Activated CD4-positive, alpha-beta T cell treated with anti-CD3 and anti-CD28 coated beads, Interleukin-2, amount 50 U/mL, for 24 hours (primary cell): ENCODE measurements at regions not wholly inside any gene's neighbourhood (a gene's known extent, or its start where the extent isn't known, plus 50 kb on each side); places are given as distances from the start of the nearest gene placed in this dataset.

Experiments used
- DNase-seq, 2 donors: peaks; one replicate each; pipeline ENCODE4 v3.0.0-alpha.2; 2020; ENCODE audit warnings: low read depth in 1 of 2, low spot score in 1 of 2

DNA sequence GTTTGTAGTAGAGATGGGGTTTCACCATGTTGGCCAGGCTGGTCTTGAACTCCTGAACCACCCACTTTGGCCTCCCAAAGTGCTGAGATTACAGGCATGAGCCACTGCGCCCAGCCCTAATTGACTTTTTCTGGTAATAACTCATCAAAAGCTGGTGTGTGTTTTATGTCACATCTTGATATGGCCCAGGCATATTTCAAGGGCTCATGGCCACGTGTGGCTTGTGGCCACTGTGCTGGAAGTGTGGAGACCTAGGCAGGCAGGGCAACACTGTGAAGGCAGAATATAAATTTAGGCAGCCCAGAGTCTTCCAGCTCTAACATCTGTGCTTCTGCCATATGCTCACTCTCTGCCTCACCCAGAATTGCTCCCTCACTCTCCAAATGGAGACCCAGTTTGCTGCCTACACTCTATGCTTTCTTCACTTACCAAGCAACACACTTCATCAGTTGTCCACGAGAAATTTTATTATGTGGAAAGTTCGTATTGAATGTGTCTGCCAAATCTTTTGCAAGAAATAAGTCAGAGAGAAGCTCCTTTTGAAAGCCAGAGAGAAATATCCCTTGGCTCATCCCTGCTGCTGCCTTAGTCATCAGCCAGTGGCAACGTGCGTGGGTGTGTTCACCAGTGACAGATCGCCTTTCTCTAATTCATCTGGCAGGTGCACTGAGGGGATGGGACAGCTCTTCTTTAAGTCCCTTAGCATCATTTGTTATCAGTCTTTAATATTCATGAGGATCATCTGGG lies 129.4 kb upstream of the CXCR4 start:
- DNase-seq: peak in 1 of 2 donors; percentile 21

DNA sequence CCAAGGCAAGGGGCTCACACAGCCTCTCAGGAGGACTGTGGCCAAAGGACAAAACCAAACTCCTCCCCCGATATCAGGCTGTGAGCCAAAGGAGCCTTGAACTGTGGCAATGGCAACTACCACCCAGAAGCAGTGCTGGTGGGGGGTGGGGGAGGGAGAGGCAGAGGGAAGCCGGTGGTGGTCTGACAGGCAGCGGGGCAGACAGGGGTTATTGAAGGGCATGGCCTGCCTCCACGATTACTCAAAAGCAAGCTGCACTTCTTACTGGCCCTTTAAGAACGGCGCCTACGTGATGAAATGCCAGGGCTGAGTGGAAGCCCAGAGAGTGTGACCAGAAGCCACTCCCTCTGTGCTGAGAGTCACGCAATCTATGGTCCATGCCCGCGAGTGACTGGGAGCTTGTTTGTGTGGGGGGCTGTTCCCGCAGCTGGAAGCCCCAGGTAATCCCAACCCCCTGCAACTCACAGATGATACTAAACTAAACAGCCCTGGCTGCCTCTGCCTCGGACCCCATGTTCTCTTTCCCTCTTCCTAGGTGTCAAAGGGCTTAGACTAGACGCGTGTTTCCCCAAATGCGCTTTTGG lies 128.2 kb upstream of the CXCR4 start:
- no peak for DNase-seq

DNA sequence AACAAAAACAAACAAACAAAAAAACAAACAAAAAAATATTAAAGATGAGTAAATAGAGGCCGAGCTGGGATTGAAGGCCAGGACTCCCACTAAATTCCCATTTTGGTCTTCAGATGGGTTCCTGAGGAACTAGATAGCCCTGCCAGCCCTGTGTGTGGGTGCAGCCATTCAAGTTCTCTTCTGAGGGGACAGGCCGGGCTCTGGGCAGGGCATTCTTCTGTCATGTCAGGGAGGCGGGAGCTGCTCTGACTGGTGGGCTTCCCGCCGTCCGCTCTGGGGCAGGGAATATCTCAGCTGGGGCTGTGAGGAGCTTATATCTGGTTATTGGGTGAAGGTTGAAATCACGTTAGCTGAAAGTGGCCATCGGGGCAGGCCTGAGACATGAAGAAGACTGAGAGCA lies 127.3 kb upstream of the CXCR4 start:
- DNase-seq: no peak

DNA sequence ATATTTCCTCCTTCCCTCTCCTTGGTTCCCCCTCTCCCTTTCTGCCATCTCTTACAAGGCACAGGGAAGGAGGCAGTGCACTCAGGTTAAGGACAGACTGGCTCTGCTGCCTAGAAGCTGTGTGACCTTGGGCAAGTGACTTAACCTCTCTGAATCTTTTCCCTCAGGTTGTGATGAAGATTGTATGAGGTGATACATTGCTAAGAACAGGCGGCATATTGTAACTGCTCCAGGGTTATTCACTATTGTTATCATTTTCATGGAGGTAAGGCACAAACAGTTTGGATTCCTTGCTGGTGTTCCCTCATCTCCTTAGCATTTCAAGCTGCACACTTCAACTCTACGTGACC lies 126.6 kb upstream of the CXCR4 start:
- no peak for DNase-seq

DNA sequence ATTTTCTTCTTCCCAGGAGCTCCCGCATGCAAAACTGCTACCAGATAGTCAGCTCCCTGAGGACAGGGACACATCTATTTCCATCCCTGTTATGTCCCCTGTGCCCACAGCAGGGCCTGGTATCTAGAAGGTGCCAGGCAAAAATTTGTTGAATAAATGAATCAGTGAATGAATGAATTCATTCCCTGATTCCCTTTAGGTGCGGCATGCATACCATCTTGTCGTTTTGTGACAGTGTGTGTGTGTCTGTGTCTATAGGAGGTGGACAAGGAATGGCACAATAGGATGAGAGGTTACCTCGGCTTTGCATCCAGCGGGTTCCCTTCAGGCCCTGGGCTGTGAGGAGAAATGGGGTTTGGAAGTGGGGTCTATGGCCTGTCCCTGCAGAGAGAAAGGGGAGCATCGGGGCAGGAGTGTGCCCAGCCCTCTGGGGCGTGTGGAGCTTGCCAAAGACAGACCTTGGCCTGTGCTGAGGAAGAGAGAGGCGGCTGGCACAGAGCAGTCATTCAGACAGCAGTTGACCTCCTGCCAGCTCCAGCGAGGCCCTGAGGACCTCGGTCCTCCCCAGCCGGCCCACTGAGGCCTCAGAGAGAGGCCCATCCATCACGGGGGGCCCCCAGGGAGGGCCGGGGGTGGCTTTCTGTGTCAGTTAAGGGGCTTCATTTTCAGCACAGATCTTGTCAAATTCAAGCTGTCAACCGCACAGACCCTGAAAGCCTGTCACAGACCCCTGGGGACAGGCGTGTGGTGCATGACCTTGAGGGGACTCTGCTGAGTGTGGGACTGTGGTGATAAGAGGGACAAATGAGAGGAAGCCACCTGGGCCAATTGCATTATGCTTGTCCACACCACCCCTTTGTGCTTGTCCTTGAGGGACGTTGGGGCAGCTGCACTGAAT lies 125.9 kb upstream of the CXCR4 start:
- no peak for DNase-seq

DNA sequence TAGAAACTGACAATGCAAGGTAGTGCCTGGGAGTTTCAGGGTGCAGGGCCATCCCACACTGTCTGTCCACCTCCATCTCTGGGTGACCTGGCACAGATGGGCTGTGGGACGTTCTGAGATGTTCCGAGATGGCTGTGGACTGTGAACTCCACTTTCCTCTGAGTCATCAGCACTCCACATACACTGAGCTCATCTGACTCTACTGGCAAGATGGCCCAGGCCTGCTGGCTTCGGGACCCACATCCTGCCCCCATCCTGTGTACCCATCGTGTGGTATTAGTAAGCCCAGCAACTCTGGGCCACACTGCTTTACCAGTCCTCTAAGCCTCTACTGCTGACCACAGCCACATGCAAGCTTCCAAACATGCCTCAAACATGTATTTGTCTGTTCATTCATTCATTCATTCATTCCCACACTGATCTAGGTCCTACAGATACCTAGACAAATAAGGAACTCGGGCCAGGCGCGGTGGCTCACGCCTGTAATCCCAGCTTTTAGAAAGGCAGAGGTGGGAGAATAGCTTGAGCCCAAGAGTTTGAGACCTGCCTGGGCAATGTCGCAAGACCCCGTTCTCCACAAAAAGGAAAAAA lies 124.8 kb upstream of the CXCR4 start:
- DNase-seq: no peak

DNA sequence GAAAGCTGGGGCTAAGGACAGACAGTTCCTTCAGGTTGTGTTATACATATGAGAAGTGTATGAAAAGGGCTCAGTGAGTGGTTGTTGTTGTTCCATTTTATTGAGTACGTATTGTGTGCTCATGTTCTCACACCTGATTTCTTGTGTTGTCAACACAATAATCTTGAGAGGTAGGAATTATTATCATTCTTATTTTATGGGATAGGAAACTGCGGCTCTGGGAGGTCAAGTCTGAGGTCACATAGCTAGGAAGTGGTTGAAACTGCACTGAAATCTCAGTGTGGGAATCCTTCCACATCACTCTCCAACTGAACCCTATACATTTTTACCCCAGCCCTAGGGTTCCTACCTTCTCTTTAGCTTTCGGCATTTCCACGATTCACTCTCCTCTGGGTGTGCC lies 124.2 kb upstream of the CXCR4 start:
- DNase-seq: no peak

DNA sequence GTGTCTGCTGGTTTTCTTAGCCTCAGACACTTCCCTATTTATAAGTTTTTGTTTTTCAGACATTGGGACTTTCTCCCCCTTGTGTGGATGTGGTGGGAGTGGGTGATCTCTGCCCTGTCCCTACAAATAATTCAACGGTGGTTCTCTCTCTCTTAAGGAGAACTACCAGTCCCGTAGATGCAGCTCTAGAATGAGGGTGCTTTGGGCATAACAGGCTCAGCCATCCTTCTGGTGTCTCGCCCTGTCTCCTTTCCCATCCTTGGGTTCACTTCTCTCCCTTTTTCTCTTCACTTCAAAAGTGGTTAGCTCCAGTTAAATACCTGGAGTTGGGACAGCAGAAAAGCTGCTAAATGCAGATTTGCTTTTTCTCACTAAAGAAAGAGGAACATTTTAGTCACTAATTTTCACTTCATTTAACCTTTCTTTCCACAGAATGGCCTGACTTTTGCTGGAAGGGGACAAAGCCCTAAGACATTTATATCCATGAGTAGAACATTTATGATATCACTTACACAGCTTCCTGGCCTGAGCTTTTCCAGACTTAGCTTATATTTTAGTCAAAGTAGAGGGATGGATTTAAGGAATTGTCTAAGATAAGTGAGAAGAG lies 121.2 kb upstream of the CXCR4 start:
- no peak for DNase-seq

DNA sequence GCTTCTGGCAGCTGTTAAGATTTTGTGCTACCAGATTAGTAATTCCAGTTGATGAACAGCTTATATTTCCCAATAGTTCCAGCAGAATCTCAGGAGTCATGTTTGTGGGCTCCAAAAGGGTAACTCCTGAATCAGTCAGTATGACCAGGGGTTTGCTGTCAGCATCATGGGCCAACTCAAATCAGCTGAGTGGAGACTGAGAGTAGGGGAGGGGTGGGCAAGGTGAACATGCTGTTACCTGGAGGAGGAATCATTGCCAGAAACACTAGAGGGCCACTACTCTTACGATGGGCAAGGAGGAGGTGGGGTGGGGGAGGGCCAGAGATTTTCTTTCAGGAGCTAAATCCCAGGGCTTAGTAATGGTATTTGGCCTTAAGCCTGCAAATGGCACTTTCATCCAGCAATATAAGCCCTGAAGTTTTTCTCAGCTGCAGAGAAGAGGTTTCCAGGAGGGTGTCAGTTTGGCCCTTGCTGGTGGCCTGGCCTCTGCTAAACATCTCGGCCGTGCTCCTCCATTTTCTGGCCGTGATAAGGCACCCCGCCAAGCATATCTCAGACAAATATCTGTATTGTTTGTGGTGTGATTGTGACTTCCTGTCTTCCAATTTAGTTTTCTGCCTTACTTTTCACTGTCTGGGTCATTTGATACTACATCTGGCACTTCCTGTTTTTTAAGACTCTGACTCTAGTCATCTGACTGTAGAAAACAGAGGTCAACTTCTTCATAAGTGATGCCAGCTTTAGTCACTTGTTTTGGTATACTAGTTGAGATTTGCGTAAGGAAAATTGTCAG lies 120.5 kb upstream of the CXCR4 start:
- peak in 1 of 2 donors; percentile 18 for DNase-seq

DNA sequence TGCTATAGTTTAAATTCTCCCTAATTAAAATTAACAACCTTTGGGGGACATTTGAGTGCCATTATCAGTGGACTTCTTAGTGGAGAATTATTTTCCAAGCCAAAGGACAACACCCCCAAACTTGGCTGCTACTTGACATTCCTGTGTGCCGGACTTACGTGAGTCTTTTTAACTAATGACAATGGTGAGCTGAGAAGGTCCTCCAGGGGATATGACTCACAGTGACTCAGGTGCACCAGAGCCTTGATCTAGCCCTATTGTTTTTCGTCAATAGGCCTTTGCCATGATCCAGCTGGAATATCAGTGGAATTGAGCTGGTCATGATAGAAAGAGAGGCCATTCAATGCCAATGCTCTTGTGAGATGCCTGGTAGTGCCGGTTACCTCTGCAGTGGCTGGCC lies 118.1 kb upstream of the CXCR4 start:
- no peak for DNase-seq

DNA sequence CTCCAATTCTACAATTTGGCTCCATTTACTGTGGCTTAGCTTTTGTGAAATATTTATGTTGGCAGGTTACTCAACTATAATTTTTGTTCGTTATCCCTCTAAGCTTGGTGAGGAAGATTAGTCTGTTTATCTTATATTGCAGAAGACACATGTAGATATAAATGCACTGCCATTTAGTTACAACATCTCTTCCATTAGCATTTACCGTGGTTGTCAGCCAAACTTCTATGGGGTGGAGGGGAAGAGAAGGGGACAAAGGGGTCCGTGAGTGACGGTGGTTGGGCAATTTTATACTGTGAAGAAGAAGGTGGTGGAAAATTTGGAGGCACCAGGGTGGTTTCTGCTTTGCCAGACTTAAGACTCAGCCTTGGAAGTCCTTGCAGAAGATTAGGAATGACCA lies 117.6 kb upstream of the CXCR4 start:
- DNase-seq: no peak

DNA sequence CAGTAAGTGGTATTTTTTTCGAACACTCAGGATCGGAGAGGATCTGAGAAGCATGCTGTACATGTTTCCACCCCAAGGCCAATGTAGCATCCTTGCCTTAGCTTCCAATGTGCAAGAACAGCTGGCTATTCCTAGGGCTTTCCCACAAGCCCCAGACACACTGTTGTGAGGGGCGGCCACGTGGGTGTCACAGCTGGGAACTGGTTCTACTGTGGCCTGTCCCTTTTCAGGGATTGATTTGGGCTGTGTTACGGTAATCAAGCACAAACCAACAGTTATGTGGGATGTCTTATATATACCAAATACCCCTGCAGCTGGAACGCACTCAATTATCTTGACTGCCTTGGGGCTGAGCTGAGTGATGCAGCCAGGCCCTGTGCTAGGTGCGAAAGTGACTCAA lies 116.3 kb upstream of the CXCR4 start:
- no peak for DNase-seq

DNA sequence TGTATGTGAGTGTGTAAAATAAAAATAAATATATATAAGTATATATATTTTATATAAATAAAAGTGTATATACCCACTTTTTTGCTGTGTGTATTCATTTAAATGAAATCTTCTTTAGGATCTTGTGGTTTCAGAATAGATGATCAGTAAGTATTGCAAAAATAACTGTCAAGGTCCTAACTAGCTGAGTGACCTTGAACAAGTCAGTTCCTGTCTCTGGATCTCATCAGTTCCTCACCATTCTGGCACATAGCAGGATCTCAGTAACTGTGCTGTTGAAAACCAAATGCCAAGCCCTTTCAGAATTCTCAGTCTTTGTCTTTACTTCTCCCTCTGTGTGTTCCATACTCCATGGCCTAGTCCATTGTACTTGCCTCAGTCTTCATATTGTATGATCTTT lies 115.3 kb upstream of the CXCR4 start:
- no peak for DNase-seq

DNA sequence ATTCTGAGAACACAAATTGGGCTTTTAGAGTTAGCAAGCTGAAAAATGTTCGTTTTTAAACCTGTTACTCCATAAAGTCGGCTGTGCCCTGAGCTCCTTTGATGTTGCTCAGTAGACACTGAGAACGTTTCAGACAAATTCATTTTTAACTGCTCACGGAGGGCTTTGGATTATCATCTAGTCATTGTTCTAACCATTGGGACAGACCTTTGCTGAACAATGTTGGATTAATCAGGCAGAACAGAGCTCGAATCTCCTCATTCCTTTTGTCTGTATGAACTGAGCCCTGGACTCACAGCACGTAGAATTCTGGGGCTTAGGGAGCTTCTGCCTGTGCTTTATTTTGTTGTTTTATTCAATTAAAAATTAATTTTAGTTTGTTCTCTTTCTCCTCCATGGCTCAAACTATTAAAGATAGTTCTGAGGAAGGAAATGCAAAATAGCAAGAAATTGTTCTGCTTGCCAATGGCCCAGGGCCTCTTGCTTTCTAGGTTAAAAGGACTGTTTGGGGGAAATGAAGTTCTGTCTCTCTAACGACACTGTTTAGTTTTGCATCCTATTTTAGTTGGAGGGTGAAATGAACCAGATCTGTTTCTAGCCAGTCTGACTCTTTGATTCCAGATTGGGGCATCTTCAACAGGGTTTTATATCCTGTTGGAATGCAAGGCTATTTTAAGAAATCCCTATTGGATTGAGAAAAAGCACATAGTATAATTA lies 114.7 kb upstream of the CXCR4 start:
- no peak for DNase-seq

DNA sequence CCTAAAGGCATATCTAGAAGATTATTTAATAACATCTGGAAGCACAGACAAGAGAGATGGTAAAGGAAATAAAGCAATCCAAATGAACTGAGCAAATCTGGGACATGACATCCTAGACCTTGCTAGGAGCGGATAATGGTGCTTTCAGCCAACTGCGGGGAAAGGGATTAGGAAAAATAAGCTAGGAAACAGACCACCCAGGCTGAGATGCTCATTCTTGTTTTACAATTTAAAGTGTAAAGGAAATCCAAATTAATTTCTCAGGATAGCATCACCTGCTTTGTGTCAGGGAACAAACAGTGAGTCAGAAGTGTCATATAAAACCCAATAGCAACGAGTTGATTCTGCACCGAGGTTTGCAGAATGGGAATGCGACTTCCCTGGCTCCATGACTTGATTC lies 112.5 kb upstream of the CXCR4 start:
- DNase-seq: no peak

DNA sequence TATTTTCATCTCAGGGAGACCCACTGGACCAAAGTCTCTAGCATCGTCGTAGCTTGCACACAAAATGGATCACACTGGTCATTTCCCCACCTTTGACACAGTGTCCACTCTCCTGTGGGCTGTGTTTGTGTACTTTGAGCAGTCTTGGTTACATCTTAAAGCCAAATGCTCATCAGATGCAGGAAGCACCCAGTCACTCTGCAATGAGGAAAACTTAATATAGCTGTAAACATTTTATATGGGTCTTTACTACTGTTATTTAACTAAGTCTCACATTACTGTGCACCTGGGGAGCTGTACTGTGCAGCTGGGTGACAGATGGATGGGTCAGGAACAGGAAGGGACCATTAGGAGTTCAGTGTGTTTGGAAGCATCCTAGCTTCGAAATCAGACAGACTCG lies 109.0 kb upstream of the CXCR4 start:
- no peak for DNase-seq

DNA sequence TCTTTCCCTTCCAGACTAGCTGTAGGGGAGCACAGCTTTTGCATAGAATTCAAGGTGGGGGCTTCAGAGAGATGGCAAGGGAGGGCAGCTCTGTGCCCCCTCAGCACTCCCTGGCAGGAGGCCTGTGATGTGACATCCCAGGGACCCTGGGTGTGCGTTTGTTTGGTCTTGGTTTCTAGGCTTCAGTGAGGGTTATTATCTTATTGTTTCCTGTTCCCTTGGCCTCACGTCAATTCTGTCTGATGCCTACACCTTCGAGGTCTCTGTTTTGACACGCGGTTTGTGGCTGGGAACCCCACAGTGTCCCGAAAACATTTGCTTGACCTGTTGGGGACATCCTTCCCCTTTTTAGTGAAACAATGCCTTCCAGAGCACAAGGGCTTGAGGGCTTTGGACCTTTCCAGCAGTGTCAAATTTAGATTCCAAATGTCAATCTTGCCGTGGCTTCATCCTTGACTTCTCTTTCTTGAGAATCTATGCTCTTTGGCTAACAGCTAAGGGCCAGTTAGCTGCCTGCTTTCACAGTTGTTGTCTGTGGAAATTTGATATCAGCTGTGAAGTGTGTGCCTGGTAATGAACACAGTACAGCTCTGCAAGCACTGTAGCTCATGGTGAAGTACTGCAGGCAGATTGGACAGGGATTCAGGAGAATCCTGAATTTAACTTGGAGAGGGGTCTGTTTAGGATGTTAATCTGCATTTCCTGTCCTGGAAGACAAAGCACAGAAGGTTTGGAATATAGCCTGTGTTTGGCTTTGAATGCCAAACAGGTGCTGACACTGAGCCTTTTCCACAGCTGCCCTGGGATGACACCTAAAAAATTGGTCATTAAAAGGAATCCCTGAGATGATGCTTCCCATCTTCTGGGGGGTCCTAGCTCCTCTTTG lies 108.2 kb upstream of the CXCR4 start:
- DNase-seq: no peak

DNA sequence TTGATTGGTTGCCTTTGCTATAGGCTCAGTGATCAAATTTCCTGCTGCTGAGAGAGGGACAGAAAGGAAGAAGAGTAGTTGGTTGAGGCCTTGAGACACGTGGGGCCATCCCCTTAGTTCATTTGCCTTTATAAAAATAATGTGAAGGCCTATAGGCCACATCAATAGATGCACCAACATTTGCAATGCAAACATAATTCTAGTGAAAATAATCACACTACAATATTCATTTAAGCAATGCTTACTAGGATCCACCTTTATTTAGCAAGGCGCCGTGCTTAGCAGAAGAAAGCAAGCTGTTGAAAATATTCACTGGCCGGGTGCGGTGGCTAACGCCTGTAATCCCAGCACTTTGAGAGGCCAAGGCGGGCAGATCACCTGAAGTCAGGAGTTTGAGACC lies 105.3 kb upstream of the CXCR4 start:
- DNase-seq: no peak

DNA sequence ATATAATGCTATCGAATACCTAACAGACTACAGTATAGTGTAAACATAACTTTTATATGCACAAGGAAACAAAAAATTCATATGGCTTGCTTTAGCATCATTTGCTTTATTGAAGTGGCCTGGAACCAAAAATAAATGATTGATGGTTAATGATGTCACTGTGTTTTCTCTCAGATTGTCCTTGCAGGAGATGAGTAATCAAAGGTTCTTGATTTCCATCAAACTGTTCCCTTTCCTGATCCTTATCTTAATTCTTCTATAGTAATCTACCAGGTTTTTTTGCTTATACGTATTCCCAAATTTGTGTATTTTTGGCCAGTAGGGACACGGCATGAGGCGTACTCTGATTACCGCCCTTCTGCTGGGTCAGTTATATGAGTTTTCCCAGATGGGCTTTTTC lies 104.9 kb upstream of the CXCR4 start:
- DNase-seq: no peak
